Right lobe of liver (tissue), 6 donors: ENCODE measurements at regions not wholly inside any gene's neighbourhood (a gene's known extent, or its start where the extent isn't known, plus 50 kb on each side); places are given as distances from the start of the nearest gene placed in this dataset.
A peak's percentile ranks its signal among the peaks of the same experiment; 100 is the strongest.

ENCODE experiments used
- ATAC-seq, 4 donors: fragments of 200-7000 bp; cut with Tn5 transposase; one replicate each; pipeline ENCODE4 v1.9.1; 2020; ENCODE audit warnings: mild to moderate bottlenecking in 4 of 4, moderate library complexity in 4 of 4
- DNase-seq, 3 donors: peaks; one replicate each; pipeline ENCODE4 v3.0.0-alpha.2; 2020
- H3K27ac ChIP-seq, 3 donors: fragments of 200-600 bp; one replicate each; pipeline ENCODE4 v1.8.0; 2022
- H3K27me3 ChIP-seq, 2 donors: fragments of 200-600 bp; one replicate each; pipeline ENCODE4 v1.8.0; 2022
- H3K36me3 ChIP-seq, 4 donors: fragments of 200-600 bp; sonication (generic) in 1 of 4; one replicate each; pipeline versions ENCODE4 v1.5.1 to v1.8.0; 2017 to 2022; ENCODE audit warnings: control low read depth in 1 of 4
- H3K4me1 ChIP-seq, 4 donors: fragments of 200-600 bp; sonication (generic) in 1 of 4; one replicate each; pipeline versions ENCODE4 v1.5.1 to v1.8.0; 2017 to 2022; ENCODE audit warnings: control low read depth in 1 of 4
- H3K4me3 ChIP-seq, 3 donors: fragments of 200-600 bp; one replicate each; pipeline ENCODE4 v1.8.0; 2022
- H3K9me3 ChIP-seq, 4 donors: fragments of 200-600 bp; sonication (generic) in 1 of 4; one replicate each; pipeline versions ENCODE4 v1.5.1 to v1.8.0; 2017 to 2022; ENCODE audit warnings: control low read depth in 1 of 4
- POLR2A ChIP-seq: fragments of 450-650 bp; IDR thresholded peaks from one replicate; pipeline ENCODE4 v1.6.1; 2017; ENCODE audit warnings: antibody characterized with exemption, mild to moderate bottlenecking
- WGBS: methylation state at CpG from one replicate; pipeline ENCODE4 v1.1.6; 2018; ENCODE audit warnings: low coverage, low lambda C conversion rate; ENCODE audit not compliant: insufficient coverage; ENCODE audit errors: missing lambda C conversion rate; 5-methylcytosine and 5-hydroxymethylcytosine counted together
- intact Hi-C, 2 donors: fragments of 100-400 bp; cut with DNase I; formaldehyde crosslinking; loops; one replicate each; pipeline versions ENCODE4 v1.11.2 to v1.14.1; 2022
- TF ChIP-seq, protein P1 (sequence below), 4 donors: fragments of 200-600 bp in 3 of 4; fragments of 450-650 bp in 1 of 4; IDR thresholded peaks; one replicate each; pipeline versions ENCODE4 v1.5.1 to v1.8.0; 2016 to 2022; ENCODE audit warnings: antibody characterized with exemption in 4 of 4, mild to moderate bottlenecking in 2 of 4
- donor health status: DM: no; HTN: yes; CAD: no.
- donor health status: DM: no; HTN: no; CAD: no.
- donor health status: DM: no; HTN: no; CAD: no.
- donor health status: DM: no; HTN: yes; CAD: no.
- donor health status: DM: no; HTN: yes; CAD: no.

DNA sequence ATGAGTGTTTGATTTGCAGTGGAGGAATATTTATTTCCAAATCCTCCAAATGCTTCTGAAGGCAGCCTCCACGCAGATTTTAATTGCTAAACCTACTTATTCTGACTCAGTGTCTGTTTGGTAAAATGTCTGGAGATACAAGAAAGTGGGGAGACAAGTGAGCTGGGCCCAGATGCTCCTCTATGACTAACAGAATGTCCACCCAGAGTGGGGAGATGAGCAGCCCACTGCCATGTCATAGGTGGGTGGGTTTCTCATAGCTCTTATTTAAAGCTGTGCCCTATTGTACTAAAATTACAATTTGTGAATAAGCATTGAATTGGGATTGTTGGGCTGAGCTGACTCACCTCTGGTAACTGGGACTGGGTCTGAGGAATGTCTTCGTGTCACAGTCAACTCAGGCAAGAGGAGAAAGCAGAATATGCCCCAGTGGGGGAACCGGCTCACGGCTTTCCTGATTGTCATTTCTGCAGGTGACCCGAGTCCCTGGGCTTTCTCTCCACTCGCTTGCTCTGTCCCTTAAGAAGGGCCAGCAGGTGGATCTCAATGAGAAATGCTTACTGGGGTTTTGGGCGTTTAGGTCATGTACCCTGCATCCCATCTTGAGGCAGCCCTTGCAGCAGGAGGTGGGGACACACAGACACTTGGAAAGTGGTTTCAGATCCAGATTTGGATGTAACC is 116.3 kb upstream of the SPRED2 start:
- intact Hi-C loops, result no loop called here
- Histone ChIP-seq H3K27me3 (no peaks in the 10 kb centered on the region), H3K27ac (no peak overlapping the region), H3K4me3 (no peak overlapping the region), H3K4me1 (no peaks in the 10 kb centered on the region), H3K36me3 (no peaks in the 10 kb centered on the region), H3K9me3 (no peaks in the 10 kb centered on the region)
- no peak for DNase-seq
- ATAC-seq, result no peak
- 82% methylated on average over 5 of the region's 7 CpGs for WGBS
- TF ChIP-seq, protein P1, sequence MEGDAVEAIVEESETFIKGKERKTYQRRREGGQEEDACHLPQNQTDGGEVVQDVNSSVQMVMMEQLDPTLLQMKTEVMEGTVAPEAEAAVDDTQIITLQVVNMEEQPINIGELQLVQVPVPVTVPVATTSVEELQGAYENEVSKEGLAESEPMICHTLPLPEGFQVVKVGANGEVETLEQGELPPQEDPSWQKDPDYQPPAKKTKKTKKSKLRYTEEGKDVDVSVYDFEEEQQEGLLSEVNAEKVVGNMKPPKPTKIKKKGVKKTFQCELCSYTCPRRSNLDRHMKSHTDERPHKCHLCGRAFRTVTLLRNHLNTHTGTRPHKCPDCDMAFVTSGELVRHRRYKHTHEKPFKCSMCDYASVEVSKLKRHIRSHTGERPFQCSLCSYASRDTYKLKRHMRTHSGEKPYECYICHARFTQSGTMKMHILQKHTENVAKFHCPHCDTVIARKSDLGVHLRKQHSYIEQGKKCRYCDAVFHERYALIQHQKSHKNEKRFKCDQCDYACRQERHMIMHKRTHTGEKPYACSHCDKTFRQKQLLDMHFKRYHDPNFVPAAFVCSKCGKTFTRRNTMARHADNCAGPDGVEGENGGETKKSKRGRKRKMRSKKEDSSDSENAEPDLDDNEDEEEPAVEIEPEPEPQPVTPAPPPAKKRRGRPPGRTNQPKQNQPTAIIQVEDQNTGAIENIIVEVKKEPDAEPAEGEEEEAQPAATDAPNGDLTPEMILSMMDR (IDR thresholded peaks at IDR 0.05), result no peak
- no peak for TF ChIP-seq POLR2A

DNA sequence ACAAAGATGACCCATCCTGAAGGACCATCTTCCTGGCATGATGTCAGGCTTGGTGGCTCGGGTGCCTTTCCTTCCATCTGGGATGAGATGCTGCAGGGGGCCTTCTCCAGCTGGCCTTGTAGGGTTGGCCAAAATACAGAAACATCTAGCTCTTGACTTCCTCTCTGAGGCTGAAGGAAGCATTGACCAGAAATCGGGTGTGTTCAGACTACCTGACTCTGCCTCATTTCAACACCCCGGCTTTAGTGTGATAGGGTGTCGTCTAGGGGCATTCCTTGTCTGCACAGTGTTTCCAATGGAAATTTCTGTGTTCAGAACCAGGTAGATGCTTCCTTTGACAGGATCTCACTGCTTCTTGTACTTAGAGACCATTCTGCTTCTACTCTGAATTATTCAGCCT is 115.7 kb upstream of the SPRED2 start:
- H3K4me3 ChIP-seq, result no peak overlapping the region
- DNase-seq, result no peak
- no peaks in the 10 kb centered on the region for H3K36me3 ChIP-seq
- intact Hi-C loops, result no loop called here
- H3K27ac ChIP-seq, result no peak overlapping the region
- WGBS, result 81% methylated on average over 3 of the region's 4 CpGs
- ATAC-seq, result no peak
- H3K9me3 ChIP-seq, result no peaks in the 10 kb centered on the region
- TF ChIP-seq POLR2A, result no peak
- TF ChIP-seq, protein P1 (IDR thresholded peaks at IDR 0.05), result no peak
- no peaks in the 10 kb centered on the region for H3K27me3 ChIP-seq
- no peaks in the 10 kb centered on the region for H3K4me1 ChIP-seq

DNA sequence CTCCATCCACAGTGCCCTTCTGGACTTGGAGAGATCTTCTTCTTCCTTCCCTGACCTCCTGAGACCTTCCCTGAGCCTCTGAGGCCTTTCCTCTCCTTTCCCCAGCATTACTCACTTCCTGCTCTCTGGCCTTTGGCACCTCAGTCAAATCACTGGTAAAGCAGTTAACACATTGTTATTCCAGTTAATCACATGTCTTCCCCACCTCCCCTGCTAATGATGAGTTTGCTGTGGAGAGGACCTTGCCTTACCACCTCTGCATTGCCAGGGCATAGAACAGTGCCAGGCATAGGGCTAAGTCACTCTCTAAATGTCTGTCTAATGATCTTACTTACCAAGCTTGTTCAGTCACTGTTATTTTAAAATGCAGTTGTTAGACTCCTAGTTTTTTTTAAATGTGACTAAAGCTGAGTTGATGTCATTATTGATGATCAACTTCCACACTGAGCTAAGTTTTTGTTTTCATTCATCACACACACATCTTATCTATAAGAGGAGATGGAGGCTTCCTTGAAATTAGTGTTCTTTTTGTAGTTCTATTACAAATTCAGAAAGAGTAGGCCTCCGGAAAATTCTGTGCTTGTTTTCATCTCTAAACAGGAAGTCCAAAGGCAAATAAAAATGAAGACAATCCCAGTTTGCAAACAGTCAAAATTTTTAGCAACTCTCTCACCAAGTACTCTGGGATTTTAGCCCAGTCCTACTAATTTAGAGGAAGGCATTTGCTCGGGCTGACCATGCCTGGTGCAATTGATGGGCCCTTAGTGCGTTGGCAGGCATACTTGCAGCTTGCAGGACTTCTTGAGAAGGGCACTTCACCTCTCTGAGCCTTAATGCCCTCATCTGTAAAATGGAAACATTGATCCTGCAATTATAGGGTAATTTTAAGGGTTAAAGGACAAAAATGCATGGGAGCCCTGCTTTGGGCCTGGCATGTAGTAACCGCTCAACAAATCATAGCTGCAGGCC is 113.7 kb upstream of the SPRED2 start:
- peak; percentile 46 to 96 (median 70) for ATAC-seq

DNA sequence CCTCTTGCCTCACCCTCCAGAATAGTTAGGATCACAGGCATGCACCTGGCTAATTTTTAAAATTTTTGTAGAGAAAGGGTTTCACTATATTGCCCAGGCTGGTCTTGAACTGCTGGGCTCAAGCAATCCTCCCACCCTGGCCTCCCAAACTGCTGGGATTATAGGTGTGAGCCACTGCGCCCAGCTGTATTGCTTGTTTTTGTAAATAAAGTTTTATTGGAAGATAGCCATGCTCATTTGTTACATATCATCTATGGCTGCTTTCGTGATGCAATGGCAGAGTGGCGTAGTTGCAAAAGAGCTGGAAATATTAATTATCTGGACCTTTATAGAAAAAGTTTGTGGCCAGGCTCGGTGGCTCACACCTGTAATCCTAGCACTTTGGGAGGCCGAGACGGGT is 109.4 kb upstream of the SPRED2 start:
- Histone ChIP-seq H3K27ac (no peak overlapping the region), H3K9me3 (no peaks in the 10 kb centered on the region), H3K4me1 (no peaks in the 10 kb centered on the region), H3K4me3 (no peak overlapping the region), H3K27me3 (no peaks in the 10 kb centered on the region), H3K36me3 (no peaks in the 10 kb centered on the region)
- intact Hi-C loops, result no loop called here
- 98% methylated on average over 6 of the region's 6 CpGs for WGBS
- ATAC-seq (no peak), DNase-seq (no peak)
- TF ChIP-seq, protein P1 (IDR thresholded peaks at IDR 0.05), result no peak

More for the DNA sequence above, 113.7 kb upstream of the SPRED2 start:
- Histone ChIP-seq H3K36me3 (no peaks in the 10 kb centered on the region), H3K4me1 (no peaks in the 10 kb centered on the region), H3K9me3 (no peaks in the 10 kb centered on the region), H3K27ac (no peak overlapping the region), H3K27me3 (no peaks in the 10 kb centered on the region), H3K4me3 (no peak overlapping the region)
- no peak for TF ChIP-seq POLR2A
- TF ChIP-seq, protein P1 (IDR thresholded peaks at IDR 0.05), result no peak
- WGBS, result 55% methylated on average over 4 of the region's 4 CpGs
- intact Hi-C loops, result no loop called here
- no peak for DNase-seq
